GM23248 (cell line): ENCODE measurements at regions not wholly inside any gene's neighbourhood (a gene's known extent, or its start where the extent isn't known, plus 50 kb on each side); places are given as distances from the start of the nearest gene placed in this dataset.

ENCODE experiments used
- DNase-seq: peaks from one replicate; pipeline ENCODE4 v3.0.0-alpha.2; 2015
- H2AFZ ChIP-seq: fragments of 200-600 bp; sonication (generic); 2 replicates; pipeline ENCODE4 v1.6.1; 2016; ENCODE audit warnings: antibody characterized with exemption
- H3F3A ChIP-seq: fragments of 200-600 bp; sonication (generic); 2 replicates; pipeline ENCODE4 v1.6.1; 2016; ENCODE audit warnings: mild to moderate bottlenecking, antibody characterized with exemption, mixed run types; ENCODE audit not compliant: insufficient read depth
- H3K27ac ChIP-seq: fragments of 200-600 bp; sonication (generic); 2 replicates; pipeline ENCODE4 v1.5.1; 2016; ENCODE audit warnings: mild to moderate bottlenecking
- H3K27me3 ChIP-seq: fragments of 200-600 bp; sonication (generic); replicated peaks from 2 replicates; pipeline ENCODE4 v1.6.1; 2016; ENCODE audit warnings: mild to moderate bottlenecking; ENCODE audit not compliant: insufficient read depth
- H3K36me3 ChIP-seq: fragments of 200-600 bp; sonication (generic); 2 replicates; pipeline ENCODE4 v1.6.1; 2016; ENCODE audit warnings: low read depth, mild to moderate bottlenecking
- H3K4me1 ChIP-seq: fragments of 200-600 bp; sonication (generic); 2 replicates; pipeline ENCODE4 v1.6.1; 2016; ENCODE audit warnings: mild to moderate bottlenecking; ENCODE audit not compliant: insufficient read depth
- H3K4me2 ChIP-seq: fragments of 200-600 bp; sonication (generic); one replicate; pipeline ENCODE4 v1.6.1; 2016; ENCODE audit warnings: mild to moderate bottlenecking; ENCODE audit not compliant: unreplicated experiment
- H3K4me3 ChIP-seq: fragments of 200-600 bp; sonication (generic); 2 replicates; pipeline ENCODE4 v1.5.1; 2016; ENCODE audit warnings: mild to moderate bottlenecking
- H3K79me2 ChIP-seq: fragments of 200-600 bp; sonication (generic); 2 replicates; pipeline ENCODE4 v1.6.1; 2016; ENCODE audit warnings: mild to moderate bottlenecking; ENCODE audit not compliant: insufficient read depth
- H3K9ac ChIP-seq: fragments of 200-600 bp; sonication (generic); 2 replicates; pipeline ENCODE4 v1.6.1; 2016; ENCODE audit warnings: mild to moderate bottlenecking
- H3K9me2 ChIP-seq: fragments of 200-600 bp; sonication (generic); 2 replicates; pipeline ENCODE4 v1.6.1; 2016; ENCODE audit warnings: mixed run types, mild to moderate bottlenecking, moderate library complexity; ENCODE audit not compliant: insufficient read depth
- H3K9me3 ChIP-seq: fragments of 200-600 bp; sonication (generic); one replicate; pipeline ENCODE4 v1.6.1; 2017; ENCODE audit warnings: low read depth
- H4K20me1 ChIP-seq: fragments of 200-600 bp; sonication (generic); 2 replicates; pipeline ENCODE4 v1.6.0; 2016; ENCODE audit not compliant: insufficient read depth
- EZH2 ChIP-seq: fragments of 200-600 bp; sonication (generic); IDR thresholded peaks from 2 replicates; pipeline ENCODE4 v1.6.1; 2018; ENCODE audit warnings: antibody characterized with exemption, mild to moderate bottlenecking; ENCODE audit not compliant: insufficient read depth, poor library complexity, severe bottlenecking
- EZH2phosphoT487 ChIP-seq: fragments of 200-600 bp; sonication (generic); IDR thresholded peaks from 2 replicates; pipeline ENCODE4 v1.6.1; 2018; ENCODE audit warnings: antibody characterized with exemption, moderate library complexity, mild to moderate bottlenecking, low read depth; ENCODE audit not compliant: insufficient read depth
- WGBS, 2 experiments: methylation state at CpG; one replicate each; pipeline ENCODE4 v1.1.6; 2015 to 2017; ENCODE audit warnings: low lambda C conversion rate in 2 of 2, low coverage in 1 of 2; ENCODE audit errors: missing lambda C conversion rate in 2 of 2; 5-methylcytosine and 5-hydroxymethylcytosine counted together
- in situ Hi-C: fragments of 300-500 bp; cut with MboI; formaldehyde crosslinking; loops from 2 replicates; pipeline ENCODE4 v1.15.0; 2020

GRCh38 chr7:82701949-82702348, 258.4 kb upstream of the CACNA2D1 start:
- Histone ChIP-seq H3K36me3 (no peaks in the 10 kb centered on the region), H3K4me2 (no peak overlapping the region), H3K9me3 (no peaks in the 10 kb centered on the region), H3K27me3 (no peaks in the 10 kb centered on the region), H3K4me1 (peaks cover 7% of the 10 kb centered on the region; the same call in 1 of the 2 replicates), H2AFZ (0 out of 2 replicates have a peak overlapping the region, but pooled peaks have one; percentile 9), H3K9me2 (no peaks in the 10 kb centered on the region), H4K20me1 (no peaks in the 10 kb centered on the region), H3K79me2 (no peaks in the 10 kb centered on the region), H3K9ac (no peak overlapping the region), H3K4me3 (no peak overlapping the region), H3K27ac (no peak overlapping the region), H3F3A (no peaks in the 10 kb centered on the region; the same call in 1 of the 2 replicates)
- TF ChIP-seq EZH2phosphoT487: no peak
- TF ChIP-seq EZH2: no peak
- WGBS, 2 experiments: 61 to 63% methylated on average over 1 of the region's 1 CpG
- peak; percentile 58 for DNase-seq
- in situ Hi-C loops: no loop called here

- H3K36me3 ChIP-seq: no peaks in the 10 kb centered on the region
- 79 to 85% methylated on average over 2 of the region's 2 CpGs for WGBS, 2 experiments
- no peaks in the 10 kb centered on the region for H3K9me3 ChIP-seq
Measured at GRCh38 chr7:82700741-82701140, 257.2 kb upstream of the CACNA2D1 start.

DNA sequence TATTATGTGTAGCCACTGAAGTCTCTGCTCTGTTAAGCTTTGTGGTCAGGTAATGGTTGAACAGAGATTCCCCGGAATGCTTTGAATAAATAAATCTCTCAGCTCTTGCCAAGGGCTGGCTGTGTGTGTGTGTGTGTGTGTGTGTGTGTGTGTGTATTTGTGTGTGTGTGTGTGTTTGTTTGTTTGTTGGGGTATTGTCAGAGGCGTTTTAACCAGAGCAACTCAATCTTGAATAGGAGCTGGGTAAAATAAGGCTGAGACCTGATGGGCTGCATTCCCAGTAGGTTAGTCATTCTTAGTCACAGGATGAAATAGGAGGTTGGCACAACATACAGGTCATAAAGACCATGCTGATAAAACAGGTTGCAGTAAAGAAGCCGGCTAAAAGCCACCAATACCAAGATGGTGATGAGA, 256.2 kb upstream of the CACNA2D1 start:
- Histone ChIP-seq H3K4me2 (no peak overlapping the region), H3K9ac (no peak overlapping the region), H3K79me2 (no peaks in the 10 kb centered on the region), H3F3A (no peaks in the 10 kb centered on the region; the same call in 1 of the 2 replicates), H3K9me2 (no peaks in the 10 kb centered on the region), H3K27ac (no peak overlapping the region), H3K27me3 (no peaks in the 10 kb centered on the region), H4K20me1 (no peaks in the 10 kb centered on the region), H3K4me3 (no peak overlapping the region), H2AFZ (no peak overlapping the region), H3K4me1 (peaks cover 7% of the 10 kb centered on the region; the same call in 1 of the 2 replicates), H3K36me3 (no peaks in the 10 kb centered on the region), H3K9me3 (no peaks in the 10 kb centered on the region)
- in situ Hi-C loops: no loop called here
- DNase-seq: peak; percentile 31
- 62 to 68% methylated on average over 3 of the region's 3 CpGs for WGBS, 2 experiments
- no peak for TF ChIP-seq EZH2phosphoT487
- no peak for TF ChIP-seq EZH2

More at GRCh38 chr7:82700741-82701140, 257.2 kb upstream of the CACNA2D1 start:
- H3K79me2 ChIP-seq: no peaks in the 10 kb centered on the region
- TF ChIP-seq EZH2phosphoT487 (no peak), EZH2 (no peak)
- no peaks in the 10 kb centered on the region for H3K9me2 ChIP-seq
- in situ Hi-C loops: no loop called here
- no peak overlapping the region for H3K9ac ChIP-seq
- no peak overlapping the region for H2AFZ ChIP-seq
- no peaks in the 10 kb centered on the region for H4K20me1 ChIP-seq
- no peak overlapping the region for H3K4me2 ChIP-seq
- DNase-seq: no peak
- H3K4me3 ChIP-seq: no peak overlapping the region
- no peaks in the 10 kb centered on the region for H3K27me3 ChIP-seq
- peaks cover 7% of the 10 kb centered on the region; the same call in 1 of the 2 replicates for H3K4me1 ChIP-seq
- no peak overlapping the region for H3K27ac ChIP-seq
- H3F3A ChIP-seq: no peaks in the 10 kb centered on the region; the same call in 1 of the 2 replicates

GRCh38 chr7:82697897-82698296, 254.3 kb upstream of the CACNA2D1 start:
- DNase-seq: peak; percentile 28

DNA sequence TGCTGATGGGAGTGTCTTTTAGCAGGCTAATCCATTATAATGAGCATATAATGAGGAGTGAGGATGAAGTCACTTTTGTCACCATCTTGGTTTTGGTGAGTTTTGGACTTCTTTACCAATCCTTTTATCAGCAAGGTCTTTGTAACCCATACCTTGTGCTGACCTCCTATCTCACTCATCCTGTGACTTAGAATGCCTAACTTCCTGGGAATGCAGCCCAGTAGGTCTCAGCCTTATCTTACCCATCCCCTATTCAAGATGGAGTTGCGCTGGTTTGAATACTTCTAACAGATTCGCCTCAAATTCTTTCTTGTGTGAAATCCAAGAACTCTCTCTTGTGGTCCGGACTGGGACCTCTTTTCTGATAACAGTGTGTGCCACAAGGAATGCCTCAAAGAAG, 253.1 kb upstream of the CACNA2D1 start:
- H3K4me1 ChIP-seq: no peaks in the 10 kb centered on the region; the same call in 1 of the 2 replicates
- no peaks in the 10 kb centered on the region; the same call in 1 of the 2 replicates for H3F3A ChIP-seq
- H3K4me2 ChIP-seq: no peak overlapping the region
- DNase-seq: no peak
- H4K20me1 ChIP-seq: no peaks in the 10 kb centered on the region
- H3K27me3 ChIP-seq: no peaks in the 10 kb centered on the region
- no peaks in the 10 kb centered on the region for H3K36me3 ChIP-seq
- no peak overlapping the region for H2AFZ ChIP-seq
- no peak for TF ChIP-seq EZH2phosphoT487
- TF ChIP-seq EZH2: no peak
- no peaks in the 10 kb centered on the region for H3K79me2 ChIP-seq
- in situ Hi-C loops: no loop called here
- no peak overlapping the region for H3K9ac ChIP-seq
- 68 to 81% methylated on average over 3 of the region's 3 CpGs for WGBS, 2 experiments
- H3K9me2 ChIP-seq: no peaks in the 10 kb centered on the region
- no peaks in the 10 kb centered on the region for H3K9me3 ChIP-seq
- H3K27ac ChIP-seq: no peak overlapping the region
- H3K4me3 ChIP-seq: no peak overlapping the region

More at GRCh38 chr7:82697897-82698296, 254.3 kb upstream of the CACNA2D1 start:
- WGBS, 2 experiments: 92 to 96% methylated on average over 3 of the region's 3 CpGs
- Histone ChIP-seq H3K27ac (no peak overlapping the region), H2AFZ (no peak overlapping the region), H3K9ac (no peak overlapping the region), H3K27me3 (no peaks in the 10 kb centered on the region), H3K9me2 (no peaks in the 10 kb centered on the region), H3K36me3 (no peaks in the 10 kb centered on the region), H3K4me3 (no peak overlapping the region), H3K9me3 (no peaks in the 10 kb centered on the region), H3K4me1 (peaks cover 7% of the 10 kb centered on the region; the same call in 1 of the 2 replicates), H3K79me2 (no peaks in the 10 kb centered on the region), H3F3A (no peaks in the 10 kb centered on the region; the same call in 1 of the 2 replicates), H3K4me2 (no peak overlapping the region), H4K20me1 (no peaks in the 10 kb centered on the region)
- TF ChIP-seq EZH2phosphoT487: no peak
- no peak for TF ChIP-seq EZH2
- in situ Hi-C loops: no loop called here
